Middle frontal gyrus (tissue), 1 donor: ENCODE measurements at regions not wholly inside any gene's neighbourhood (a gene's known extent, or its start where the extent isn't known, plus 50 kb on each side); places are given as distances from the start of the nearest gene placed in this dataset.
"Not testable (repeated sequence)": the region's sequence is repeated elsewhere in the genome, so short reads cannot be mapped to it uniquely, and the experiment has no call there.

Experiments used
- DNase-seq: peaks from one replicate; pipeline ENCODE4 v3.0.0-alpha.2; 2015; ENCODE audit warnings: low spot score; ENCODE audit errors: extremely low spot score

- no peak for DNase-seq
These were observed 349.5 kb downstream of the NPIPA8 start for GRCh38 chr16:17986991-17987390.

- no peak for DNase-seq
These were observed 351.7 kb downstream of the NPIPA8 start for GRCh38 chr16:17984810-17985209.

DNA sequence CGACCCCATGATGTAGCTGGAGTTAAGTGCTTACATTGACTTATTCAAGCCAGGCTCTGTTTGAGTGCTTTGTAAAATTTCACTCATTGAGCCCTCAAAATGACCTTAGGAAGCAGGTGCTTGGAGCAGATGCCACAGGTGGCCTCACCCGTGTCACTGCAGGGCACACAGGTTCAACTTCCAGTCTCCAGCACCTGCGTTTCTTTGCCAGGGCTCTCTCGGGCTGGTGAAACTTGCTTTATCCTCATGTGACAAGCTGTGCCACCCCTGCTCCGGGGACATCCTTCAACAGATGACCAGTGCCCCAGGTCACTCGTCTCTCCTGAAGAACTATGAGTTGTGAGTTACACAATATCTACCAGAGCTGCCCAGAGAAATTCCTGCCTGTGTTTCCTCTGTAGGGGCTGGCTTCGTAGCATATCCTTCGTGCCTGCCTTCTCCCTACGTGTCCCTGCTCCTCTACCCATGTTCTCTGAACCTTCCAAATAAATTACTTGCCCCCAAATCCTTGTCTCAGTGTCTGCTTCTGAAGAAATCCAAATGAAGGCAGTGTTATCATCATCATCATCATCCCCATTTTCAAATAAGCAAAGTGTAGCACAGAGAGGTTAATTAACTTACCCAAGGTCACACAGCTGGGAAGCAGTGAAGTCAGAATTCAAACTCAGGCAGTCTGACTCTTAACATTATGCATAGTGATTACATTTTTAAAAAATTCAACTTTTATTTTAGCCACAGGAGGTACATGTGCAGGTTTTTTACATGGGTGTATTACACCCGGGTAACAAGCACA, 352.5 kb downstream of the NPIPA8 start:
- no peak for DNase-seq

- no peak for DNase-seq
These were observed 353.4 kb downstream of the NPIPA8 start for GRCh38 chr16:17983114-17983513.

GRCh38 chr16:17977260-17977659, 359.3 kb downstream of the NPIPA8 start:
- DNase-seq, result no peak

DNA sequence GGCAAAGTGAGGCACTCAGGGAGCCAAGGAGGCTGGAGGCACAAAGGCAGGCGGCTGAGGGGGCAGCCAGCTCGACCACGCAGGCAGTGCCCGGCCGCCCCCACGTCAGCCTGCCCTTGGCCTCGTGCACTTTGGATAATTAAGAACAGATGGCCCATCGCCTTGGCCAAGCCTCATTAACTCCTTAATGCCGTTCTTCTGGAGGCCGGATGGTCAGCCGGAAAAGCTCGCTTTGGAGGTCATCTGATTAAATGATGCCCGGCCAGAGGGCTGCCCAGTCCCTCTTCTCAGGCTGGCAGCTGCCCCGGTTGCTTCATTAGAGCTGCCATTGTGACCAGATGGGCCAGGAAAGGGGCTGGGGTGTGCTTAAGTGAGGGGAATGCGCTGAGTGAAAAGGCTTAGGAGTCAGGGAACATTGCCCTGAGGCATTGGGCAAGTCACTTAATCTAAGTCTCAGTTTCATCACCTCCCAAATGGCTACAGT, 364.0 kb downstream of the NPIPA8 start:
- no peak for DNase-seq

DNA sequence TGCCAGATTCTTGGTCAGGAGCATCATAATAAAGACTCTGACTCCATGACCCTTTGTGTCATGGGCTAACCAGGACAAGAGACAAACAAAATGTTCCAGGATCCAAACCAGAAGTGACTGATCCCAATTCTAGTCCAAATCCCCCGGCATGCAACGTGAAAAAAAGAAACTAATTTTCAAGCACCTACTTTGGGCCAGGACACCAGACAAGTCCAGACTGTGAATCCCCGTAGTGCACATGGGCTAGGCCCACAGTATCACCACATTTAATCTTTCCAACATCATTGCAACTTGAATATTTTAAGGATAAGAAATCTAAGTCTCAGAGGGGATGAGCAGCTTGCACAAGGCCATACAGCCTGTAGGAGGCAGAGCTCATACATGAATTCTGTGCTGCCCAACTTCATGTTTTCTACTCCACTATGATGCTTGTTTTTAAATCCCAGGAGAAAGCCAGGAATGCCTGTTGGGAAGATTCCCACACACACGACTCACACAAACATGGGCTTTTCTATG, 365.7 kb downstream of the NPIPA8 start:
- no peak for DNase-seq

DNA sequence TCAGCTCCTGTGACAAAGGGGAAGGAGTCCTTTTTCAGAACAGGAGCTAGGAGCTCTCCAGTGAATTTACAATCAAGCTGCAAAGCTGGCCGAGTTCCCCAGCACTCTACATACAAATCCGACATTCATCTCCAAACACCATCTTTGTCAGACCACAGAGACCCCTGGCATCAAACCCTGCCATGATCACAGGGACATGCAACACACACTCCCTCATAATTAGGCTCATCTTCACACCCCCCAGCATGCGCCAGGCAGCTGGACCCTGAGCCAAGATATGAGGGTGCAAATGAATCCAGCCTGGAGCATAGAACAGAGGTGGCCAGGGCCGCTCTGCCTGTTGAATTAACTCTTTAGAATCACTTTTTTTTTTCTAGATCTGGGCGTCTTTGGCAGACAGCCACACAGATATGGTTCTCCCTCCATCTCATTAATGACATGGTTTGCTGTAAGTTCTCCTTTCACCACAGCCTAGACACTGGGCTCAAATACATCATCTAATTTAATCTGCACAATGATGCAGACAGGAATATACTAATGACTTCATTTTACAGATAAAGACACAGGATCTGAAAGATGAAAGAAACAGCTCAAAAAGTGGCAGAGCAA, 366.3 kb downstream of the NPIPA8 start:
- DNase-seq, result no peak

DNA sequence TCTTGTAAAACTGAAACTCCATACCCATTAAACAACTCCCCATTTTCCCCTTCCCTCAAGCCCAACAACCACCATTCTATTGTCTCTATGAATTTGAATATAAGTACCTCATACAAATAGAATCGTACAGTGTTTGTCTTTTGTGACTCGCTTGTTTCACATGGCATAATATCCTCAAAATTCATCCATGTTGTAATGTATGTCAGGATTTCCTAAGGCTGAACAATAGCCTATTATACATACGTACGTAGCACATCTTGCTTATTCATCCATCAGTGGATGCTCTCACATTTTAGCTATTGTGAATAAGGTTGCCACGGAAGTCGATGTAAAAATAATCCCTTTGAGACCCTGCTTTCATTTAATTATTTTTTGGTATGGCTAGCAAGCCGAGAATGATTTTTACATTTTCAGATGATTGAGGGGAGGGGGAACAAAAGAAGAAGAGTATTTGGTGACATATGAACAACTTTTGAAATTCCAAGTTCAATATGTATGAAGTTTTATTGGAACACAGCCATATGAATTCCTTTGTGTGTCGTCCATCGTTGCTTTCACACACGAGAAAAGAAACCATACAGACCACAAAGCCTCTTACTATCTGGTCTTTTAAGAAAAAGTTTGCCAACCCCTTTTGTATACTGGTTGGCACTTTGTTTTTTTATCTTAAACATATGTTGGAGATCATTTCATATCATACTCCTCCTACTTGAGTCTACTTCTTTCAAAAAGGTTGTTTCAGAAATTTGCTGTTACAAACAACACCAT, 371.2 kb downstream of the NPIPA8 start:
- DNase-seq, result no peak

- no peak for DNase-seq
These were observed 372.3 kb downstream of the NPIPA8 start for GRCh38 chr16:17964196-17964595.

- no peak for DNase-seq
These were observed 373.2 kb downstream of the NPIPA8 start for GRCh38 chr16:17963185-17963836.

DNA sequence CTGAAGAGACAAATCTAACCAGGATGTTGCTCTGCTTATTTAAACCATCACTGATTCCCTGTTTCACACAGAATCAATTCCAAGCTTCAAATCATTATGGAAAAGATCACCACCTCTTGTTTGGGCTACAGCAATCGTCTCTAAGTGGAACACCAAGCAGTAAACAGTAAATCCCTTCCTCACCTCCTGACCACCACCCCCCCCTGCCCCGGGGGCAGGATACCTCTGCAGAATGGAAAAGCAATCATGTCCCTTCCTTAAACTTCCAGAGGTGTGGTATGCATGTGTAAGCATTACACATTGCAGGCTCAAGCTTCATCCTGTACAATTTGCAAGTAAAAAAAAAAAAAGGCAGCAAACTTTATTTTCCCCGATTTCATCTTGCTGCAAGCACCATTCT, 373.8 kb downstream of the NPIPA8 start:
- DNase-seq, result no peak

DNA sequence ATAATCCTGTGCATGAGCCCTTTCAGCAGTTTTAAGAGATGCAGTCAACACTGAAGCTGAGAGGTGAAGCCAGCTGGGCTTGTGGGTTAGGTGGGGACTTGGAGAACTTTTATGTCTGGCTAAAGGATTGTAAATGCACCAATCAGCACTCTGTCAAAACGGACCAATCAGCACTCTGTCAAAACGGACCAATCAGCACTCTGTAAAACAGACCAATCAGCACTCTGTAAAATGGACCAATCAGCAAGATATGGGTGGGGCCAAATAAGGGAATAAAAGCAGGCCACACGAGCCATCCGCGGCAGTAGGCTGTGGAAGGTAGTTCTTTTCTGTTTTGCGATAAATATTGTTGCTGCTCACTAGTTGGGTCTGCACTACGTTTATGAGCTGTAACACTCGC, 374.7 kb downstream of the NPIPA8 start:
- DNase-seq, result not testable (repeated sequence)

GRCh38 chr16:17951378-17951777, 385.2 kb downstream of the NPIPA8 start:
- no peak for DNase-seq

DNA sequence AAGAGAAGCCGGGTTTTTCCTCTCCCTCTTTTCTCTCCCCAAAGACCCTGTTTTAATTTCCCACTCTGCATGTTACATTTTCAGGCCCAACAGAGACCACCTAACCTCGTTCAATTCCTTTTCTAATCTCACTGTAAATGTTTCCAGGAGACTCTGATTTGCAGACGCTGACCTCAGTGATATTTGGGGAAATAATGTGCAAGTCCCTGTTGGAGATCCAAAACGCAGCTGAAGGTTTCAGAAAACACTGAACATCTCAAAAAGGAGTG, 386.6 kb downstream of the NPIPA8 start:
- DNase-seq, result no peak

- DNase-seq, result no peak
These were observed 387.2 kb downstream of the NPIPA8 start for GRCh38 chr16:17949141-17949981.

DNA sequence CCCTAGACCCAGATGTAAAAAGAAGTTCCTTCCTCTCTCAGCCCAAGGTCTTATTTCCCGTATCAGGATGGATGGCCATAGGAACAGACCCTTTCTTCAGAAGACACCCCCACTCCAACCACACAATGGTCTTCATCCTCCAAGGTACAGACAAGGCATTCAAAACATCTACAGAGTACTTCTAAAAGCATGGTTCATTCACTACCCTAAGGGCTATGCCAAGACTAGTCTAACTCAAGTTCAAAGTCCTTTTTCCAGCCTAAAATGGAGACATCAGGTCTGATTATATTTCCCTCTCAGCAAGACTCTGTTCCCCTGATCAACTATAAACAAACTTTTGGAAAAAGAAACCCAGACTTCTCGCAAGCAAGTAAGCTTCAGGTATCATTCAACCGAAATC, 388.9 kb downstream of the NPIPA8 start:
- DNase-seq, result no peak

DNA sequence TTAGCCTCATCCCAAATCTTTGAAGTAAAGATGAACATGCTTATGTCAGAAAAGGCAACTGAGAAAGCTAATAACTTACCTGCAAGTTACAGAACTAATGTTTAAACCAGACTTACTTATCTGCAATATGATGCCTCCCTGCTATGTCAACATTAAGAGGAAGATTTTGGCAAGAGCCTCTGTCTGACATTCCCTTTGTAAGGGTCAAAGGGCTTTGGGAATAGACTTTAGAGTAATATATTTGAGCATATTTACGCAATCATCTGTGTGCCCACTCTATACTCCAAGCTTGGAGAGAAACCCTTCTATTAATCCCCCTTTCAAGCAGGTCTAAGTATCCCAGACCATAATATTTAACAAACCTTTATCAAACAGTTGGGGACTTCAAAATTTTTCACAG, 389.4 kb downstream of the NPIPA8 start:
- no peak for DNase-seq

DNA sequence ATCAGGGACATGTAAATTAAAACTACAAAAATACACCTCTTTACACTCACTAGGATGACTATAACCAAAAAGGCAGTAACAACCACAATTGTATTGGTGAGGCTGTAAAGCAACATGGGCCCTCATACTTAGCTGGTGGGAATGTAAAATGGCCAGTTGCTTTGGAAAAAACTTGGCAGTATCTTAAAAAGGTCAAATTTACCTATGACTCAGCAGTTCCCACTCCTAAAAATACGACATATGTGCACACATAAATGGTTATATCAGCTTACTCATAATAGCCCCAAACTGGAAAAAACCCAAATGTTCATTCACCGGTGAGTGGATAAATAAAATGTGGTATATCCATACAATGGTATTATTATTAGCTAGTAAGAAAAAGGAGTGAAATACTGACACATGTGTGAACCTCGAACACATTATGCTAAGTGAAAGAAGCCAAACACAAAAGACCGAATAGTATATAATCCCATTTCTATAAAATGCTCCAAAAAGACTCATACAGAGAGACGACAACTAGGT, 391.4 kb downstream of the NPIPA8 start:
- DNase-seq, result no peak

DNA sequence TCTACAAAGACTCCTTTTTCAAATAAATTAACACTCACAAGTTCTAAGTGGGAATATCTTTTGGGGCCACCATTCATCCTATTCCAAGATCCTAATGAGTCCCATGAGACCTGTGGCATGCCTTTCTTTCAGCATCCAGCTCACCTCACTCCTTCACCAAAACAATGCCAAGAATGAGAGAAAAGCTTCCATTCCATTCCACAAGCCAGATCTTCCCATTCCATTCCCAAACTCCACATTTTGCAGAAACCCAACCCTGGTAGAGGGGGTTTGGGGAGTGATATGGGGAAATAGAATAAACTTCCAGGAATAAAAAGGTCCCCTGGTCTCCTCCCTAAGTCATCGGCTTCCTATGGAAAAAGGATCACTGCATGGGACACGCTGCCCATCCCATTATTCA, 392.2 kb downstream of the NPIPA8 start:
- DNase-seq, result no peak

DNA sequence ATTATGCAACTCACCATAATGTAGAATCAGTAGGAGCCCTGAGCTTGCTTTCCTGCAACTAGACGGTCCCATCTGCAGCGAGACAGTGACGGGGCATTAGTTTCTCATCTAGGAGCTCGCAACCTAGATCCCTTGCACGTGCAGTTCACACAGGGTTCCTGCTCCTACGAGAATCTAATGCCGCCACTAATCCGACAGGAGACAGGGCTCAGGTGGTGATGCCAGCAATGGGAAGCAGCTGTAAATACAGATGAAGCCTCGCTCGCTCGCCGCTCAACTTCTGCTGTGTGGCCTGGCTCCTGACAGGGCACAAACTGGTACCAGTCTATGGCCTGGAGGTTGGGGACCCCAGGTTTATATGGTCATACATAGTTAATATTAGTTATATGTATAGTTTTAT, 394.5 kb downstream of the NPIPA8 start:
- DNase-seq, result no peak
